KOPT-K1 (cell line): ENCODE measurements at regions not wholly inside any gene's neighbourhood (a gene's known extent, or its start where the extent isn't known, plus 50 kb on each side); places are given as distances from the start of the nearest gene placed in this dataset.

Experiments
- H3K27ac ChIP-seq: fragments of 200-600 bp; sonication (generic); 2 replicates; pipeline ENCODE4 v1.5.1; 2016; ENCODE audit warnings: antibody characterized with exemption, mild to moderate bottlenecking, low read depth, low read length; ENCODE audit not compliant: poor library complexity, severe bottlenecking
- H3K36me3 ChIP-seq: fragments of 200-600 bp; sonication (generic); 2 replicates; pipeline ENCODE4 v1.5.1; 2017; ENCODE audit warnings: antibody characterized with exemption, mild to moderate bottlenecking, low read length, moderate library complexity; ENCODE audit not compliant: insufficient read depth
- H3K9me3 ChIP-seq: fragments of 200-600 bp; sonication (generic); 2 replicates; pipeline ENCODE4 v1.5.1; 2017; ENCODE audit warnings: antibody characterized with exemption, low read length, mild to moderate bottlenecking; ENCODE audit not compliant: insufficient read depth, poor library complexity, severe bottlenecking

DNA sequence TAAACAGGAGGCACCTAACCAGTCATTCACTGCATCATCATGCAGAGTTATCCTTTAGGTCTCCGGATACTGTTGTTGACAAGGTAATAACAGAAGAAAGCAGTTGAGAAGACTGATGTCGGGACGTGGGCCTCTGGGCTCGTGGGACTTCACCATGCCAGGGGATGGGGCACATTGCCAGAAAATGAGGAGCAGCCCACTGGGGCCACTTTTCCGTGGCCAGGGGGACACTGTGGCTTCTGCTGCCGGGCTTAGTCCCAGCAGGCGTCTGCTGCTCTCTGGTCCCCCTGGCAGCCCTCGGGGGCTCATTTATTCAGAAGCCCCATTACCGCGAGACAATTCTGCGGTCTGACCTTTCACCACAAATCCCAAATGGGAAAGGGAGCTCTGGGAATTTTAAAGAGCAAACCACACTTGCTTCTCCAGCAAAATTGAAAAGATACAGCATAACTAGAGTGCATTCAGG lies 201.2 kb downstream of the DAD1 start:
- Histone ChIP-seq H3K27ac (no peak overlapping the region), H3K36me3 (no peaks in the 10 kb centered on the region), H3K9me3 (no peaks in the 10 kb centered on the region)

- H3K9me3 ChIP-seq, result no peaks in the 10 kb centered on the region
- peak overlapping the region; percentile 83 for H3K27ac ChIP-seq
Observed at GRCh38 chr14:22386924-22387775, 201.9 kb downstream of the DAD1 start.

GRCh38 chr14:22384974-22385526 lies 204.0 kb downstream of the DAD1 start:
- peak overlapping the region; percentile 83 for H3K27ac ChIP-seq
- no peaks in the 10 kb centered on the region for H3K9me3 ChIP-seq
- no peaks in the 10 kb centered on the region for H3K36me3 ChIP-seq

More at GRCh38 chr14:22386924-22387775, 201.9 kb downstream of the DAD1 start:
- no peaks in the 10 kb centered on the region for H3K36me3 ChIP-seq

GRCh38 chr14:22384167-22384549 lies 204.9 kb downstream of the DAD1 start:
- Histone ChIP-seq H3K9me3 (no peaks in the 10 kb centered on the region), H3K36me3 (no peaks in the 10 kb centered on the region), H3K27ac (peak overlapping the region; percentile 83)

- H3K27ac ChIP-seq, result peak overlapping the region; percentile 83
- no peaks in the 10 kb centered on the region for H3K36me3 ChIP-seq
- no peaks in the 10 kb centered on the region for H3K9me3 ChIP-seq
Observed at GRCh38 chr14:22383515-22384166, 205.4 kb downstream of the DAD1 start.

DNA sequence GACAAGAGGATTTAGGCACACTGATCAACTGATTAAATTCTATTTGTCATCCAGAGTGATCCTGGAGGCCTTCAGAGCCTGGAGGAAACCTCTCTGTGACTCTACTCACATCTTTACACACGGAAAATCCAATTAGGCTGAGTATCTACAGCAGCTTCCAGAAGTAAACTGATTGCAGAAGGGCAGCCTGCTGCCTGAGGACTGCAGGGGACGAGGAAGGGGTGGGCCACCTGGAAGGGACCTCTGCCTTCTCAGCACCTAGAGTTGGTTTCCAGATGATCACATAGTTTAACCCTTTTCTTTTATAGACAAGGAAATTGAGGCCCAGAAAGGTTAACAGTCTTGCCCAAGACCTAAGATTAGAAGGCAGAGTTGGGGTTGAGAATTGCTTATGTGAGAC lies 206.1 kb downstream of the DAD1 start:
- no peaks in the 10 kb centered on the region for H3K9me3 ChIP-seq
- H3K27ac ChIP-seq, result peak overlapping the region; percentile 83
- H3K36me3 ChIP-seq, result no peaks in the 10 kb centered on the region

GRCh38 chr14:22382395-22382794 lies 206.6 kb downstream of the DAD1 start:
- Histone ChIP-seq H3K36me3 (no peaks in the 10 kb centered on the region), H3K9me3 (no peaks in the 10 kb centered on the region), H3K27ac (peak overlapping the region; percentile 83)

- Histone ChIP-seq H3K27ac (peak overlapping the region; percentile 83), H3K36me3 (no peaks in the 10 kb centered on the region), H3K9me3 (no peaks in the 10 kb centered on the region)
Observed at GRCh38 chr14:22381766-22382165, 207.3 kb downstream of the DAD1 start.

DNA sequence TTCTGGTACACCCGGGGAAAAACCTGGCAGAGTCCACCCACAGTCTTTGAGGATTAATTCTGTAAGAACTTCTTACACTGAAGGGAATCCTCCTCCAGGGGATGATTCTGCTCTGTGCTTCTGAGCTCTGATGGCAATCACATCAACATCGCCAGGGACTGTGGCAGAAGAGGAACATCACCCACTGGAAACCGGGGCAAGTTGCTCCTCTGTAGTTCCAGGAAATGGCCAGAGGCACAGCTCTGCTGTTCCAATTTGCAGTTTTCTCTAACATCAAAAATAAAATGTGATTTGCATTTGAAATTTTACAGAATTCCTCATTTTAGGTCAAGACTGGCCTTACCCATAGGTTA lies 207.6 kb downstream of the DAD1 start:
- Histone ChIP-seq H3K36me3 (no peaks in the 10 kb centered on the region), H3K27ac (peak overlapping the region; percentile 83), H3K9me3 (no peaks in the 10 kb centered on the region)

DNA sequence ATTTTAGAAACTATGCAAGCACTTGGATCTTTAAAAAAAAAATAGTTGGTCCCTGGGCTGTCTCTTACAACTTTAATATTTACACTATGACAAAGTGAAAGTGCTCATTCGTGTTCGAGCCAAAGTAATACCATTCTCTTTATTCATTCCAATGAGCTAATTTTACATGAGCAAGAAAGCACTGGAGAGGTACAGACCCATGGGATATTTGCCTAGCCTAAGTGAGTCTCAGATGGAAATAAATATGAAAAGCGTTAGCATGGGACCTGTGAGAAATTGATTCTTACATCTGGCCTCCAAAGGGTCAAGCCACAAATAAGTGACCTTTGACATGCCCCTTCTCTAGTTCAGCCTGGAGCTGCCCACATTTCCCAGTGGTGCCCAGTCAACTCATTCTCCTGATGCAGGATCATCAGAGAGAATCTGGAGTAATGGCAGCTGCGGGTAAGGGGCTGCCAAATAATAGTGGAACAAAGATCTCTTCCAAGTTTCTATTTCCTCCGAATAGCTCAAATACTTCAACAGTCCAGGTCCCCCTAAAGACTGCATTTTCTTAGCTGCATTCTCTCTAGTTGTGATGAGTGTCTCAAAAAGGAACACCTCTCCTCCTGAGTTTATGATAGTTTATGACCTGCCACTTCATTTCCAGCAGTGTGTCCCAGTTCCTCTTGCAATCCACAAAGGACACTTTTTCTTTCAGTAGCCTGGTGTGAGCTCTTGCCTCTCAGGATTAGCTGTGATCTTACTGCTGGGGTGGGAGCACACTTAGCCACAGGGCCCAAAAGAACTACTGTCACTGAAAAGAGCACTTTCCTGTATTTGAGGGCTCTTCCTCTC lies 208.2 kb downstream of the DAD1 start:
- H3K36me3 ChIP-seq, result no peaks in the 10 kb centered on the region
- H3K9me3 ChIP-seq, result no peaks in the 10 kb centered on the region
- peak overlapping the region; percentile 83 for H3K27ac ChIP-seq

- peak overlapping the region; percentile 83 for H3K27ac ChIP-seq
- H3K36me3 ChIP-seq, result no peaks in the 10 kb centered on the region
- H3K9me3 ChIP-seq, result no peaks in the 10 kb centered on the region
Observed at GRCh38 chr14:22379727-22380126, 209.3 kb downstream of the DAD1 start.

DNA sequence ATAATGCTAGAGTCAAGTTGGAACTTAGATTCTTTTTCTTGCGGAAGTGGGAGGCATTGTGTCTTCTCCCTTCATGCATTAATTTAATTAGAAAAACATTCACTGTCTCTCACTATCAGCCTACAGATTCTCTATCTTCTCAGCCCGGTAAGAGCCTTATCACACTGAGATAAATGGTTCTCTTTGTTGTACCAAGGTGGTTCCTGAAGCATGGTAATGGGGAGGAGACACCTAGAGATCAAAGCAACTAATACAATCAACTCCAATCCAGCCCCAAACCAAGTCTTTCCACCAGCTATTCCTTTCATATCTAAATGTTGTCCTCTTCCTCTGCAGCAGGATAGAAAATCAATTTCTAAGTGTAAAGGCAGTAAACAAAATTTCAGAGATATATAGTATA lies 210.8 kb downstream of the DAD1 start:
- Histone ChIP-seq H3K9me3 (no peaks in the 10 kb centered on the region), H3K36me3 (no peaks in the 10 kb centered on the region), H3K27ac (peak overlapping the region; percentile 83)

GRCh38 chr14:22375321-22375930 lies 213.6 kb downstream of the DAD1 start:
- Histone ChIP-seq H3K27ac (peak overlapping the region; percentile 83), H3K36me3 (no peaks in the 10 kb centered on the region), H3K9me3 (no peaks in the 10 kb centered on the region)

DNA sequence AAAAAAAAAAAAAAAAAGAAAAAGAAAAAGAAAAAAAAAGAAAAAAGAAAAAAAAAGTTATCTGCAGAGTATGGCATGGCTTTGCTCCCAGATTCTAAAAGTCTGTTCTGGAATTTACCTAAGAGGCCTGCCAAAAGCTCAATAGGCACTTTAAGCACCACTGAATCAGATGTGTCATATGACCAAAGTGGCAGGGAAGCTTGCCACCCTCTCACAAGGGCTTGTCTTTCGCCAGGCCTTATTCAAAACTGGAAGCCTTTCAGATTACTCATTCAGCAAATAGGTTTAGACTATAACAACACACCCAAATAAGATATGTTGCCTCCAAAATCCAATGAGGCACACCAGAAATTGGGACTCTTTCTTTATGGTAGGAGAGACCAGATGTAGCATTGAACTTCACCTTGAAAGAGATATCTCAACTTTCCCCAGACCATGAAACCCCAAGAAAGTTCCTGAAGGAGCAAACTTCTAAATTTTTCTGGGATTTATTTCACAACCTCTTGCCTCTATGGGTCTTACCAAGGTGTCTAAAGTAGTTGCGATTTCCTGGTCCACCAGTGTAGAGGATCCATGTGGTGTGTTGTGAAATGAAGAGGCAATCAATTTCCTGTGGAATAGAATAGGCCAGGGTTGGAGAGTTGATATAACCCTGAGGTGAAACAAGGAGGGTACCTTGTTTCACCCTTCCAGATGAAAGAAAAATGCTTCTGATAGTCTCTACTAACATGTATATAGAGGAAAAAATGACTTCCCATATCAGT lies 218.8 kb downstream of the DAD1 start:
- Histone ChIP-seq H3K27ac (no peak overlapping the region), H3K9me3 (no peaks in the 10 kb centered on the region), H3K36me3 (no peaks in the 10 kb centered on the region)
